ENCODE measurements at regions not wholly inside any gene's neighbourhood (a gene's known extent, or its start where the extent isn't known, plus 50 kb on each side); places are given as distances from the start of the nearest gene placed in this dataset.

DNA sequence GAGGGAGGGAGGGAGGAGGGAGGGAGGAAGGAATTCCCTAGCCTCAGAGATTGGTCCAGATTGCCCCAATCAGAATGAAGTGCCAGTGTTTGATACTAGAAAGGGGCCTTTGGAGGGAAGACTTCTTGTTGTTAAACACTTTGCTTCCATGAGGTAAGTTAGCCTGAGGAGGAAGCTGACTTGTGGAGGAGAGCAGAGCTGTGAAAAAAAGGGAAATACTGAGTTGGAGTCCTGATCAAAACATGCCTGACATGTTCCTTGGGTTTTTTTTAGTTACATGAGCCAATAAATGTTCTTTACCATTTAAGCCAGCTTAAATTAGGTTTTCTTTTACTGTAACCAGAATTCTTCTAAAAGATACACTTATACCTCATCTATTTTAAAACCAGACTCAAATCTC, 57.6 kb downstream of the GSX2 start:
- TF ChIP-seq, protein P1, sequence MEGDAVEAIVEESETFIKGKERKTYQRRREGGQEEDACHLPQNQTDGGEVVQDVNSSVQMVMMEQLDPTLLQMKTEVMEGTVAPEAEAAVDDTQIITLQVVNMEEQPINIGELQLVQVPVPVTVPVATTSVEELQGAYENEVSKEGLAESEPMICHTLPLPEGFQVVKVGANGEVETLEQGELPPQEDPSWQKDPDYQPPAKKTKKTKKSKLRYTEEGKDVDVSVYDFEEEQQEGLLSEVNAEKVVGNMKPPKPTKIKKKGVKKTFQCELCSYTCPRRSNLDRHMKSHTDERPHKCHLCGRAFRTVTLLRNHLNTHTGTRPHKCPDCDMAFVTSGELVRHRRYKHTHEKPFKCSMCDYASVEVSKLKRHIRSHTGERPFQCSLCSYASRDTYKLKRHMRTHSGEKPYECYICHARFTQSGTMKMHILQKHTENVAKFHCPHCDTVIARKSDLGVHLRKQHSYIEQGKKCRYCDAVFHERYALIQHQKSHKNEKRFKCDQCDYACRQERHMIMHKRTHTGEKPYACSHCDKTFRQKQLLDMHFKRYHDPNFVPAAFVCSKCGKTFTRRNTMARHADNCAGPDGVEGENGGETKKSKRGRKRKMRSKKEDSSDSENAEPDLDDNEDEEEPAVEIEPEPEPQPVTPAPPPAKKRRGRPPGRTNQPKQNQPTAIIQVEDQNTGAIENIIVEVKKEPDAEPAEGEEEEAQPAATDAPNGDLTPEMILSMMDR (optimal IDR thresholded peaks at IDR 0.05 in 1 of 3, IDR thresholded peaks at IDR 0.05 in 1 of 3, conservative IDR thresholded peaks at IDR 0.05 in 1 of 3; ENCODE audit: extremely low read depth in 1 of 3, insufficient read depth in 2 of 3, low read length in 3 of 3) = no peak
- TF ChIP-seq EZH2 (IDR thresholded peaks at IDR 0.05; ENCODE audit: low read length) = no peak

All from keratinocyte (primary cell).